Endodermal cell (in vitro differentiated cells): ENCODE measurements at regions not wholly inside any gene's neighbourhood (a gene's known extent, or its start where the extent isn't known, plus 50 kb on each side); places are given as distances from the start of the nearest gene placed in this dataset.

ENCODE experiments used
- DNase-seq: peaks from one replicate; pipeline ENCODE4 v3.0.0-alpha.2; 2017
- H3K27ac ChIP-seq: 2 replicates; pipeline ENCODE4 v1.5.1; 2013; ENCODE audit warnings: mild to moderate bottlenecking, low read depth, low read length, moderate library complexity
- H3K27me3 ChIP-seq: 2 replicates; pipeline ENCODE4 v1.6.1; 2013; ENCODE audit warnings: mild to moderate bottlenecking, low read length, moderate library complexity; ENCODE audit not compliant: insufficient read depth, control insufficient read depth, poor library complexity, severe bottlenecking
- H3K36me3 ChIP-seq: 2 replicates; pipeline ENCODE4 v1.7.0; 2013; ENCODE audit warnings: mild to moderate bottlenecking, low read length, moderate library complexity; ENCODE audit not compliant: control insufficient read depth, insufficient read depth
- H3K4me1 ChIP-seq: one replicate; pipeline ENCODE4 v1.7.0; 2013; ENCODE audit warnings: low read length; ENCODE audit not compliant: control insufficient read depth, insufficient read depth
- H3K4me3 ChIP-seq: 2 replicates; pipeline ENCODE4 v1.5.1; 2013; ENCODE audit warnings: mild to moderate bottlenecking, low read length, moderate library complexity
- H3K9ac ChIP-seq: 2 replicates; pipeline ENCODE4 v1.6.1; 2013; ENCODE audit warnings: mild to moderate bottlenecking, low read length, moderate library complexity; ENCODE audit not compliant: poor library complexity, severe bottlenecking; ENCODE audit errors: extremely low read depth
- H3K9me3 ChIP-seq: 2 replicates; pipeline ENCODE4 v1.6.1; 2013; ENCODE audit warnings: mild to moderate bottlenecking, low read length, moderate library complexity; ENCODE audit not compliant: control insufficient read depth
- H3K27ac Mint-ChIP-seq: 2 replicates; pipeline ENCODE4 v1.8.0; 2020; ENCODE audit warnings: mixed read lengths
- H3K27me3 Mint-ChIP-seq: 2 replicates; pipeline ENCODE4 v1.8.0; 2021; ENCODE audit warnings: mild to moderate bottlenecking, mixed read lengths; ENCODE audit not compliant: insufficient read depth
- H3K36me3 Mint-ChIP-seq: 2 replicates; pipeline ENCODE4 v1.8.0; 2020; ENCODE audit warnings: low read depth, mixed read lengths
- H3K4me1 Mint-ChIP-seq: 2 replicates; pipeline ENCODE4 v1.8.0; 2020; ENCODE audit warnings: mixed read lengths
- H3K4me3 Mint-ChIP-seq: 2 replicates; pipeline ENCODE4 v1.8.0; 2020; ENCODE audit warnings: mild to moderate bottlenecking, moderate library complexity, mixed read lengths
- H3K9me3 Mint-ChIP-seq: 2 replicates; pipeline ENCODE4 v1.8.0; 2020; ENCODE audit warnings: mild to moderate bottlenecking, mixed read lengths
- CTCF ChIP-seq: fragments of 200-600 bp; sonication (generic); conservative IDR thresholded peaks from 2 replicates; pipeline ENCODE4 v1.5.0; 2021; ENCODE audit warnings: antibody characterized with exemption, mild to moderate bottlenecking
- WGBS, 2 experiments: methylation state at CpG; one replicate each; pipeline versions ENCODE4 v1.1.5 to v1.1.7; 2013; ENCODE audit warnings: missing lambda C conversion rate in 2 of 2, mixed read lengths in 1 of 2; ENCODE audit not compliant: insufficient coverage in 1 of 2, insufficient read length in 1 of 2; 5-methylcytosine and 5-hydroxymethylcytosine counted together

GRCh38 chr5:67813877-67814539 lies 401.5 kb upstream of the PIK3R1 start:
- Histone ChIP-seq H3K27me3 (no peaks in the 10 kb centered on the region), H3K9ac (no peak overlapping the region), H3K36me3 (no peaks in the 10 kb centered on the region), H3K27ac (no peak overlapping the region), H3K4me1 (no peaks in the 10 kb centered on the region), H3K4me3 (no peak overlapping the region), H3K9me3 (peaks cover 4% of the 10 kb centered on the region)
- DNase-seq: no peak
- no peaks in the 10 kb centered on the region for H3K27me3 Mint-ChIP-seq
- peaks cover 8% of the 10 kb centered on the region for H3K9me3 Mint-ChIP-seq
- TF ChIP-seq CTCF: no peak
- H3K36me3 Mint-ChIP-seq: peaks cover 6% of the 10 kb centered on the region
- H3K27ac Mint-ChIP-seq: no peak overlapping the region
- H3K4me1 Mint-ChIP-seq: peaks cover 16% of the 10 kb centered on the region
- WGBS, 2 experiments: 93 to 94% methylated on average over 6 of the region's 6 CpGs
- no peak overlapping the region for H3K4me3 Mint-ChIP-seq

- H3K9me3 ChIP-seq: peaks cover 2% of the 10 kb centered on the region
- H3K36me3 ChIP-seq: no peaks in the 10 kb centered on the region
- no peak for TF ChIP-seq CTCF
- no peak for DNase-seq
- Mint-ChIP-seq H3K4me1 (peaks cover 32% of the 10 kb centered on the region), H3K27ac (no peak overlapping the region), H3K27me3 (no peaks in the 10 kb centered on the region), H3K4me3 (no peak overlapping the region), H3K36me3 (peaks cover 6% of the 10 kb centered on the region), H3K9me3 (peaks cover 2% of the 10 kb centered on the region)
- H3K27ac ChIP-seq: no peak overlapping the region
- no peak overlapping the region for H3K9ac ChIP-seq
- WGBS, 2 experiments: 89 to 92% methylated on average over 4 to 5 of the region's 5 CpGs
- peaks cover 13% of the 10 kb centered on the region for H3K4me1 ChIP-seq
- H3K27me3 ChIP-seq: no peaks in the 10 kb centered on the region
- no peak overlapping the region for H3K4me3 ChIP-seq
These were observed 406.0 kb upstream of the PIK3R1 start for GRCh38 chr5:67809589-67809988.

- TF ChIP-seq CTCF: no peak
- no peak overlapping the region for H3K27ac Mint-ChIP-seq
- no peak overlapping the region for H3K4me3 ChIP-seq
- no peak overlapping the region for H3K27ac ChIP-seq
- H3K27me3 ChIP-seq: no peaks in the 10 kb centered on the region
- H3K4me3 Mint-ChIP-seq: no peak overlapping the region
- 89 to 96% methylated on average over 2 of the region's 2 CpGs for WGBS, 2 experiments
- DNase-seq: no peak
- H3K9me3 ChIP-seq: peaks cover 11% of the 10 kb centered on the region
- H3K9ac ChIP-seq: no peak overlapping the region
- H3K9me3 Mint-ChIP-seq: peaks cover 8% of the 10 kb centered on the region
- H3K36me3 Mint-ChIP-seq: peaks cover 10% of the 10 kb centered on the region
- no peaks in the 10 kb centered on the region for H3K36me3 ChIP-seq
- H3K4me1 ChIP-seq: peaks cover 13% of the 10 kb centered on the region
- H3K4me1 Mint-ChIP-seq: peaks cover 27% of the 10 kb centered on the region
- H3K27me3 Mint-ChIP-seq: peaks cover 4% of the 10 kb centered on the region
These were observed 407.2 kb upstream of the PIK3R1 start for GRCh38 chr5:67808340-67808739.
